HEK293 (cell line): ENCODE measurements at regions not wholly inside any gene's neighbourhood (a gene's known extent, or its start where the extent isn't known, plus 50 kb on each side); places are given as distances from the start of the nearest gene placed in this dataset.

Experiments
- CTCF ChIA-PET: fragments of 350-600 bp; formaldehyde crosslinking; extraction: SDS; loops from one replicate; lab custom pipeline; 2021; ENCODE audit warnings: antibody characterized with exemption; lab: Yijun Ruan, JAX
- POLR2A ChIA-PET: fragments of 300-600 bp; formaldehyde crosslinking; extraction: SDS; loops from one replicate; lab custom pipeline; 2020; ENCODE audit warnings: antibody characterized with exemption, inconsistent platforms; lab: Yijun Ruan, JAX
- H3K27ac ChIP-seq: fragments of 200-500 bp; sonication (Bioruptor generic); 2 replicates; pipeline ENCODE4 v1.5.1; 2014; ENCODE audit warnings: low read depth, low read length, control low read depth, inconsistent platforms; ENCODE audit errors: extremely low read depth
- H3K36me3 ChIP-seq, 2 experiments: fragments of 200-500 bp in 1 of 2; sonication (Bioruptor generic) in 1 of 2; 1 replicate in 1 of 2; 2 replicates in 1 of 2; pipeline ENCODE4 v1.5.1; 2014 to 2017; ENCODE audit warnings: inconsistent platforms in 2 of 2, low read length in 2 of 2; ENCODE audit not compliant: control insufficient read depth in 2 of 2, insufficient read depth in 1 of 2
- H3K4me1 ChIP-seq: fragments of 200-500 bp; sonication (Bioruptor generic); 2 replicates; pipeline ENCODE4 v1.5.1; 2014; ENCODE audit warnings: mild to moderate bottlenecking, low read length, inconsistent platforms; ENCODE audit not compliant: control insufficient read depth, insufficient read depth
- H3K4me3 ChIP-seq: 2 replicates; pipeline ENCODE4 v1.5.1; 2011; ENCODE audit warnings: low read depth, mild to moderate bottlenecking, control low read depth, low read length, moderate library complexity
- H3K9me3 ChIP-seq: fragments of 200-500 bp; sonication (Bioruptor generic); 2 replicates; pipeline ENCODE4 v1.5.1; 2014; ENCODE audit warnings: low read depth, low read length, inconsistent platforms; ENCODE audit not compliant: control insufficient read depth, insufficient read depth
- CTCF ChIP-seq: fragments of 450-650 bp; formaldehyde crosslinking; IDR thresholded peaks from 2 replicates; pipeline ENCODE4 v1.5.1; 2016; ENCODE audit warnings: missing biosample characterization, missing genetic modification characterization
- EGR2 ChIP-seq: fragments of 450-650 bp; formaldehyde crosslinking; IDR thresholded peaks from 2 replicates; pipeline ENCODE4 v1.5.1; 2016; ENCODE audit warnings: low read depth, missing biosample characterization, missing genetic modification characterization
- SCRT2 ChIP-seq: fragments of 450-650 bp; formaldehyde crosslinking; IDR thresholded peaks from 2 replicates; pipeline ENCODE4 v1.5.1; 2016; ENCODE audit warnings: missing biosample characterization, missing genetic modification characterization
- TRIM28 ChIP-seq: IDR thresholded peaks from 2 replicates; pipeline ENCODE4 v1.6.1; 2011; ENCODE audit warnings: low read length, control low read depth, borderline replicate concordance
- ZNF146 ChIP-seq: fragments of 450-650 bp; formaldehyde crosslinking; IDR thresholded peaks from 2 replicates; pipeline ENCODE4 v1.5.1; 2016; ENCODE audit warnings: missing biosample characterization, missing genetic modification characterization
- ZNF221 ChIP-seq: fragments of 450-650 bp; formaldehyde crosslinking; IDR thresholded peaks from 2 replicates; pipeline ENCODE4 v1.5.1; 2017; ENCODE audit warnings: missing biosample characterization, missing genetic modification characterization, borderline replicate concordance
- ZNF362 ChIP-seq: fragments of 450-650 bp; formaldehyde crosslinking; IDR thresholded peaks from 2 replicates; pipeline ENCODE4 v1.5.1; 2016; ENCODE audit warnings: missing biosample characterization, missing genetic modification characterization
- ZNF416 ChIP-seq: fragments of 450-650 bp; formaldehyde crosslinking; IDR thresholded peaks from 2 replicates; pipeline ENCODE4 v1.5.1; 2016; ENCODE audit warnings: missing biosample characterization, missing genetic modification characterization
- ZNF433 ChIP-seq: fragments of 450-650 bp; formaldehyde crosslinking; IDR thresholded peaks from 2 replicates; pipeline ENCODE4 v1.5.1; 2016; ENCODE audit warnings: missing biosample characterization, missing genetic modification characterization, low read depth
- ZNF510 ChIP-seq: fragments of 450-650 bp; formaldehyde crosslinking; IDR thresholded peaks from 2 replicates; pipeline ENCODE4 v1.5.1; 2018; ENCODE audit warnings: mild to moderate bottlenecking, missing genetic modification characterization, missing biosample characterization; ENCODE audit not compliant: insufficient replicate concordance
- ZNF548 ChIP-seq: fragments of 450-650 bp; formaldehyde crosslinking; IDR thresholded peaks from 2 replicates; pipeline ENCODE4 v1.5.1; 2016; ENCODE audit warnings: missing biosample characterization, missing genetic modification characterization
- ZNF571 ChIP-seq: fragments of 450-650 bp; formaldehyde crosslinking; IDR thresholded peaks from 2 replicates; pipeline ENCODE4 v1.5.0; 2017; ENCODE audit warnings: missing biosample characterization, missing genetic modification characterization
- ZNF621 ChIP-seq: fragments of 450-650 bp; formaldehyde crosslinking; IDR thresholded peaks from 2 replicates; pipeline ENCODE4 v1.5.1; 2017; ENCODE audit warnings: missing biosample characterization, missing genetic modification characterization
- ZNF664 ChIP-seq: fragments of 450-650 bp; formaldehyde crosslinking; IDR thresholded peaks from 2 replicates; pipeline ENCODE4 v1.5.1; 2016; ENCODE audit warnings: missing biosample characterization, missing genetic modification characterization
- ZNF768 ChIP-seq: fragments of 450-650 bp; formaldehyde crosslinking; IDR thresholded peaks from 2 replicates; pipeline ENCODE4 v1.5.1; 2018; ENCODE audit warnings: missing biosample characterization, mild to moderate bottlenecking, missing genetic modification characterization
- ZNF830 ChIP-seq: fragments of 450-650 bp; IDR thresholded peaks from 2 replicates; pipeline ENCODE4 v1.5.0; 2018; ENCODE audit warnings: missing biosample characterization, missing genetic modification characterization, low read depth, mild to moderate bottlenecking, moderate library complexity
- TF ChIP-seq, protein P1 (sequence below): fragments of 450-650 bp; formaldehyde crosslinking; IDR thresholded peaks from 2 replicates; pipeline ENCODE4 v1.5.1; 2016; ENCODE audit warnings: missing biosample characterization, missing genetic modification characterization

GRCh38 chr7:149610441-149611011 is 112.9 kb upstream of the ZNF746 start:
- Histone ChIP-seq H3K9me3 (no peaks in the 10 kb centered on the region), H3K27ac (no peak overlapping the region), H3K36me3 (peaks cover 12 to 98% of the 10 kb centered on the region in 2 experiments), H3K4me3 (no peak overlapping the region), H3K4me1 (no peaks in the 10 kb centered on the region)
- POLR2A ChIA-PET = no interaction called here
- TF ChIP-seq ZNF548 (tag by site-specific recombination) (no peak), SCRT2 (tag by site-specific recombination) (no peak)
- TF ChIP-seq, all 188 proteins: peak for 0
- CTCF ChIA-PET = interaction anchor here (0.6 to 1.3 kb wide), 2 partner anchors 14 to 191 kb away, joined by 3 read pairs; no protein-coding TSS in a partner anchor

GRCh38 chr7:149608168-149608567 is 110.6 kb upstream of the ZNF746 start:
- Histone ChIP-seq H3K4me1 (no peaks in the 10 kb centered on the region), H3K27ac (no peak overlapping the region), H3K9me3 (no peaks in the 10 kb centered on the region), H3K4me3 (no peak overlapping the region), H3K36me3 (peaks cover 7 to 96% of the 10 kb centered on the region in 2 experiments; a peak in 2 of 3 replicates)
- TF ChIP-seq ZNF362 (tag by site-specific recombination) (no peak), ZNF433 (tag by site-specific recombination) (no peak), EGR2 (no peak), ZNF664 (no peak), ZNF571 (tag by site-specific recombination) (no peak), ZNF621 (tag by site-specific recombination) (no peak), ZNF830 (no peak), ZNF510 (tag by site-specific recombination) (no peak)
- ChIA-PET POLR2A (no interaction called here), CTCF (interaction anchor here (0.6 kb wide), 2 partner anchors 19 to 98 kb away, joined by 5 read pairs; no protein-coding TSS in a partner anchor)

GRCh38 chr7:149607683-149608082 is 110.1 kb upstream of the ZNF746 start:
- ChIA-PET POLR2A (no interaction called here), CTCF (no interaction called here)
- H3K36me3 ChIP-seq = peaks cover 10 to 96% of the 10 kb centered on the region in 2 experiments; a peak in 2 of 3 replicates
- no peak overlapping the region for H3K27ac ChIP-seq
- TF ChIP-seq ZNF416 (tag by site-specific recombination) (no peak), CTCF (tag by site-specific recombination) (no peak), TRIM28 (no peak), ZNF768 (tag by site-specific recombination) (no peak), ZNF221 (tag by site-specific recombination) (no peak), ZNF146 (tag by site-specific recombination) (peak; percentile 91)
- TF ChIP-seq, protein P1, sequence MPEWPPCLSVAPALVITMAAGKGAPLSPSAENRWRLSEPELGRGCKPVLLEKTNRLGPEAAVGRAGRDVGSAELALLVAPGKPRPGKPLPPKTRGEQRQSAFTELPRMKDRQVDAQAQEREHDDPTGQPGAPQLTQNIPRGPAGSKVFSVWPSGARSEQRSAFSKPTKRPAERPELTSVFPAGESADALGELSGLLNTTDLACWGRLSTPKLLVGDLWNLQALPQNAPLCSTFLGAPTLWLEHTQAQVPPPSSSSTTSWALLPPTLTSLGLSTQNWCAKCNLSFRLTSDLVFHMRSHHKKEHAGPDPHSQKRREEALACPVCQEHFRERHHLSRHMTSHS (tag by site-specific recombination) = no peak
- no peaks in the 10 kb centered on the region for H3K9me3 ChIP-seq
- H3K4me3 ChIP-seq = no peak overlapping the region
- H3K4me1 ChIP-seq = no peaks in the 10 kb centered on the region
